Neural progenitor cell (in vitro differentiated cells): ENCODE measurements at regions not wholly inside any gene's neighbourhood (a gene's known extent, or its start where the extent isn't known, plus 50 kb on each side); places are given as distances from the start of the nearest gene placed in this dataset.

Experiments used
- DNase-seq: peaks from one replicate; pipeline ENCODE4 v3.0.0-alpha.2; 2016; ENCODE audit warnings: low spot score
- H2AFZ ChIP-seq: fragments of 200-600 bp; sonication (generic); replicated peaks from 2 replicates; pipeline ENCODE4 v1.6.1; 2016; ENCODE audit warnings: antibody characterized with exemption
- H3F3A ChIP-seq: fragments of 200-600 bp; sonication (generic); 2 replicates; pipeline ENCODE4 v1.6.1; 2016; ENCODE audit warnings: antibody characterized with exemption, low read depth
- H3K27ac ChIP-seq: fragments of 200-600 bp; sonication (generic); 2 replicates; pipeline ENCODE4 v1.5.1; 2016; ENCODE audit warnings: mild to moderate bottlenecking
- H3K27me3 ChIP-seq: fragments of 200-600 bp; sonication (generic); 2 replicates; pipeline ENCODE4 v1.6.1; 2016; ENCODE audit warnings: mild to moderate bottlenecking, moderate library complexity
- H3K36me3 ChIP-seq: fragments of 200-600 bp; sonication (generic); 2 replicates; pipeline ENCODE4 v1.5.1; 2016
- H3K4me1 ChIP-seq: fragments of 200-600 bp; sonication (generic); 2 replicates; pipeline ENCODE4 v1.6.1; 2016; ENCODE audit warnings: mixed run types
- H3K4me2 ChIP-seq: fragments of 200-600 bp; sonication (generic); 2 replicates; pipeline ENCODE4 v1.6.1; 2016
- H3K4me3 ChIP-seq: fragments of 200-600 bp; sonication (generic); 2 replicates; pipeline ENCODE4 v1.5.1; 2016
- H3K79me2 ChIP-seq: fragments of 200-600 bp; sonication (generic); 2 replicates; pipeline ENCODE4 v1.6.1; 2016; ENCODE audit warnings: low read depth
- H3K9ac ChIP-seq: fragments of 200-600 bp; sonication (generic); 2 replicates; pipeline ENCODE4 v1.6.1; 2016
- H3K9me3 ChIP-seq: fragments of 200-600 bp; sonication (generic); 2 replicates; pipeline ENCODE4 v1.5.1; 2016; ENCODE audit warnings: low read depth
- H4K20me1 ChIP-seq: fragments of 200-600 bp; sonication (generic); 2 replicates; pipeline ENCODE4 v1.6.1; 2016; ENCODE audit warnings: low read depth
- H3K27ac Mint-ChIP-seq: 3 replicates; pipeline ENCODE4 v1.8.0; 2021; ENCODE audit warnings: mixed read lengths
- H3K27me3 Mint-ChIP-seq: 2 replicates; pipeline ENCODE4 v1.8.0; 2022; ENCODE audit warnings: low read depth, mild to moderate bottlenecking, inconsistent platforms, moderate library complexity, mixed read lengths; ENCODE audit not compliant: insufficient read depth
- H3K36me3 Mint-ChIP-seq: 3 replicates; pipeline ENCODE4 v1.8.0; 2021; ENCODE audit warnings: mixed read lengths
- H3K4me1 Mint-ChIP-seq: 3 replicates; pipeline ENCODE4 v1.8.0; 2021; ENCODE audit warnings: mixed read lengths
- H3K4me3 Mint-ChIP-seq: 3 replicates; pipeline ENCODE4 v1.8.0; 2021; ENCODE audit warnings: mild to moderate bottlenecking, moderate library complexity, mixed read lengths
- H3K9me3 Mint-ChIP-seq: 3 replicates; pipeline ENCODE4 v1.8.0; 2020; ENCODE audit warnings: mixed read lengths
- CTCF ChIP-seq: fragments of 200-600 bp; sonication (generic); IDR thresholded peaks from 2 replicates; pipeline ENCODE4 v1.5.1; 2017; ENCODE audit warnings: antibody characterized with exemption, mild to moderate bottlenecking
- EZH2 ChIP-seq: fragments of 200-600 bp; sonication (generic); IDR thresholded peaks from 2 replicates; pipeline ENCODE4 v1.6.1; 2017; ENCODE audit warnings: antibody characterized with exemption, mild to moderate bottlenecking, moderate library complexity
- EZH2phosphoT487 ChIP-seq: fragments of 200-600 bp; sonication (generic); IDR thresholded peaks from 2 replicates; pipeline ENCODE4 v1.6.1; 2017; ENCODE audit warnings: antibody characterized with exemption

GRCh38 chr15:69991551-69991980 is 106.2 kb downstream of the TLE3 start:
- no peak overlapping the region for H3K4me3 ChIP-seq
- peaks cover 36% of the 10 kb centered on the region for H3K4me1 ChIP-seq
- Mint-ChIP-seq H3K9me3 (no peaks in the 10 kb centered on the region), H3K4me3 (no peak overlapping the region), H3K4me1 (peaks cover 26% of the 10 kb centered on the region), H3K27ac (no peak overlapping the region), H3K36me3 (no peaks in the 10 kb centered on the region), H3K27me3 (peaks cover 18% of the 10 kb centered on the region)
- H3K9me3 ChIP-seq, result no peaks in the 10 kb centered on the region
- no peaks in the 10 kb centered on the region for H3K36me3 ChIP-seq
- H3K9ac ChIP-seq, result no peak overlapping the region
- H3K4me2 ChIP-seq, result peak overlapping the region; percentile 60
- no peak overlapping the region for H2AFZ ChIP-seq
- H3K27me3 ChIP-seq, result no peaks in the 10 kb centered on the region
- no peak for TF ChIP-seq EZH2
- no peak for TF ChIP-seq CTCF
- no peak for TF ChIP-seq EZH2phosphoT487
- DNase-seq, result peak; percentile 65
- H3K27ac ChIP-seq, result no peak overlapping the region
- H4K20me1 ChIP-seq, result no peaks in the 10 kb centered on the region
- peaks cover 26% of the 10 kb centered on the region for H3F3A ChIP-seq
- H3K79me2 ChIP-seq, result no peaks in the 10 kb centered on the region

DNA sequence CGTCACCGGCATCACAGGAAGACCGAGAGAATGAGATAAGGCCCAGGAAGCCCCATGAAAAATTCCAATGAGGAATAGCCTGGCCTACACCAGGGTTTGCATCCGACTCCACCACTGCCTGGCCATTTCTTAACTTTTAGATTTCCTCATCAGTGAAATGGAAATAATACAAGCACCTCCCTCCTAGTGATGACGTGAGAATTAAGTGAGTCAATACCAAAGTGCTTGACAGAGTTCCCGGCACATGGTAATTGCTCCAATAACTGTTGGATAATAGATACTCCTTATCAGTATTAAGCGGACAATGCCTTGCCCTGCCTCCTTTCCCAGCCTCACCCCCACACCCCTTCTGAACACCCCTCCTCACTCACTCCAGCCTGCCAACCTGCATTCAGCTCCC is 105.4 kb downstream of the TLE3 start:
- Histone ChIP-seq H3K4me3 (no peak overlapping the region), H3K9me3 (no peaks in the 10 kb centered on the region), H3K9ac (no peak overlapping the region), H3K4me1 (peaks cover 40% of the 10 kb centered on the region), H3K27me3 (no peaks in the 10 kb centered on the region), H3K27ac (no peak overlapping the region), H3K36me3 (no peaks in the 10 kb centered on the region), H4K20me1 (no peaks in the 10 kb centered on the region), H2AFZ (no peak overlapping the region), H3K4me2 (no peak overlapping the region), H3K79me2 (no peaks in the 10 kb centered on the region), H3F3A (peaks cover 26% of the 10 kb centered on the region)
- Mint-ChIP-seq H3K9me3 (no peaks in the 10 kb centered on the region), H3K4me3 (no peak overlapping the region), H3K27me3 (peaks cover 18% of the 10 kb centered on the region), H3K27ac (no peak overlapping the region), H3K36me3 (no peaks in the 10 kb centered on the region), H3K4me1 (peaks cover 29% of the 10 kb centered on the region)
- no peak for DNase-seq
- no peak for TF ChIP-seq EZH2phosphoT487
- TF ChIP-seq EZH2, result no peak
- no peak for TF ChIP-seq CTCF

GRCh38 chr15:69994429-69995205 is 103.1 kb downstream of the TLE3 start:
- no peak for DNase-seq
- peaks cover 26% of the 10 kb centered on the region for H3F3A ChIP-seq
- H2AFZ ChIP-seq, result no peak overlapping the region
- Mint-ChIP-seq H3K27me3 (peaks cover 18% of the 10 kb centered on the region), H3K9me3 (no peaks in the 10 kb centered on the region), H3K4me3 (no peak overlapping the region), H3K36me3 (no peaks in the 10 kb centered on the region), H3K27ac (no peak overlapping the region), H3K4me1 (peaks cover 35% of the 10 kb centered on the region)
- H3K27ac ChIP-seq, result no peak overlapping the region
- no peak overlapping the region for H3K9ac ChIP-seq
- peaks cover 32% of the 10 kb centered on the region for H3K4me1 ChIP-seq
- H3K4me2 ChIP-seq, result no peak overlapping the region
- no peak for TF ChIP-seq EZH2
- TF ChIP-seq EZH2phosphoT487, result no peak
- TF ChIP-seq CTCF, result no peak
- no peaks in the 10 kb centered on the region for H3K27me3 ChIP-seq
- no peaks in the 10 kb centered on the region for H3K36me3 ChIP-seq
- no peak overlapping the region for H3K4me3 ChIP-seq
- no peaks in the 10 kb centered on the region for H3K79me2 ChIP-seq
- no peaks in the 10 kb centered on the region for H4K20me1 ChIP-seq
- no peaks in the 10 kb centered on the region for H3K9me3 ChIP-seq
